Trophoblast cell (in vitro differentiated cells and primary cell): ENCODE measurements at regions not wholly inside any gene's neighbourhood (a gene's known extent, or its start where the extent isn't known, plus 50 kb on each side); places are given as distances from the start of the nearest gene placed in this dataset.

Experiments
- DNase-seq, 2 donors: peaks; one replicate each; pipeline ENCODE4 v3.0.0-alpha.2; 2016
- H2AFZ ChIP-seq: 2 replicates; pipeline ENCODE4 v1.6.1; 2013; ENCODE audit warnings: low read length, moderate library complexity, mild to moderate bottlenecking; ENCODE audit not compliant: insufficient read depth, poor library complexity
- H2AK5ac ChIP-seq: 2 replicates; pipeline ENCODE4 v1.6.1; 2013; ENCODE audit warnings: mild to moderate bottlenecking, low read length
- H2BK120ac ChIP-seq: 2 replicates; pipeline ENCODE4 v1.6.1; 2013; ENCODE audit warnings: low read length, mild to moderate bottlenecking, moderate library complexity; ENCODE audit not compliant: insufficient read depth, poor library complexity
- H2BK12ac ChIP-seq: 2 replicates; pipeline ENCODE4 v1.6.1; 2013; ENCODE audit warnings: mild to moderate bottlenecking, low read length, moderate library complexity
- H2BK5ac ChIP-seq: 2 replicates; pipeline ENCODE4 v1.6.1; 2013; ENCODE audit warnings: low read length, low read depth, moderate library complexity, mild to moderate bottlenecking; ENCODE audit not compliant: poor library complexity
- H3K14ac ChIP-seq: 2 replicates; pipeline ENCODE4 v1.6.1; 2013; ENCODE audit warnings: mild to moderate bottlenecking, low read length
- H3K18ac ChIP-seq: 2 replicates; pipeline ENCODE4 v1.6.1; 2013; ENCODE audit warnings: mild to moderate bottlenecking, low read length
- H3K23ac ChIP-seq: 2 replicates; pipeline ENCODE4 v1.6.1; 2013; ENCODE audit warnings: low read length
- H3K27ac ChIP-seq: 2 replicates; pipeline ENCODE4 v1.5.1; 2013; ENCODE audit warnings: low read depth, mild to moderate bottlenecking, inconsistent platforms, low read length, moderate library complexity
- H3K27me3 ChIP-seq: 2 replicates; pipeline ENCODE4 v1.6.1; 2013; ENCODE audit warnings: inconsistent platforms, mild to moderate bottlenecking, low read length, moderate library complexity; ENCODE audit not compliant: insufficient read depth
- H3K36me3 ChIP-seq, 2 experiments: 1 replicate in 1 of 2; 2 replicates in 1 of 2; pipeline ENCODE4 v1.6.1; 2013; ENCODE audit warnings: low read length in 2 of 2, mild to moderate bottlenecking in 2 of 2, moderate library complexity in 1 of 2; ENCODE audit not compliant: insufficient read depth in 2 of 2, control insufficient read depth in 1 of 2
- H3K4ac ChIP-seq: 2 replicates; pipeline ENCODE4 v1.6.1; 2013; ENCODE audit warnings: low read depth, mild to moderate bottlenecking, low read length, moderate library complexity
- H3K4me1 ChIP-seq, 2 experiments: 1 replicate in 1 of 2; 2 replicates in 1 of 2; pipeline ENCODE4 v1.6.1; 2013; ENCODE audit warnings: low read length in 2 of 2, mild to moderate bottlenecking in 2 of 2, moderate library complexity in 1 of 2; ENCODE audit not compliant: insufficient read depth in 2 of 2, control insufficient read depth in 1 of 2
- H3K4me2 ChIP-seq: 2 replicates; pipeline ENCODE4 v1.6.1; 2013; ENCODE audit warnings: inconsistent platforms, mild to moderate bottlenecking, low read length, moderate library complexity
- H3K4me3 ChIP-seq: 2 replicates; pipeline ENCODE4 v1.5.1; 2013; ENCODE audit warnings: mild to moderate bottlenecking, low read depth, low read length, inconsistent platforms
- H3K79me1 ChIP-seq: one replicate; pipeline ENCODE4 v1.6.1; 2013; ENCODE audit warnings: low read length
- H3K79me2 ChIP-seq: 2 replicates; pipeline ENCODE4 v1.6.1; 2013; ENCODE audit warnings: low read length, mild to moderate bottlenecking; ENCODE audit not compliant: control insufficient read depth, insufficient read depth, poor library complexity
- H3K9ac ChIP-seq: 2 replicates; pipeline ENCODE4 v1.6.1; 2013; ENCODE audit warnings: mild to moderate bottlenecking, low read length
- H3K9me3 ChIP-seq: 2 replicates; pipeline ENCODE4 v1.6.1; 2013; ENCODE audit warnings: low read depth, mild to moderate bottlenecking, control low read depth, inconsistent platforms, low read length; ENCODE audit not compliant: insufficient read depth
- H4K12ac ChIP-seq: 2 replicates; pipeline ENCODE4 v1.6.1; 2013; ENCODE audit warnings: low read depth, mild to moderate bottlenecking, low read length, moderate library complexity
- H4K8ac ChIP-seq: 2 replicates; pipeline ENCODE4 v1.6.1; 2013; ENCODE audit warnings: low read depth, mild to moderate bottlenecking, low read length, moderate library complexity
- H4K91ac ChIP-seq: one replicate; pipeline ENCODE4 v1.6.1; 2013; ENCODE audit warnings: low read depth, mild to moderate bottlenecking, low read length, moderate library complexity
- WGBS: extraction: QIAGEN DNeasy Blood & Tissue Kit; methylation state at CpG from one replicate; pipeline ENCODE4 v1.1.7; 2013; ENCODE audit warnings: missing lambda C conversion rate; ENCODE audit not compliant: insufficient read length, insufficient coverage; ENCODE audit errors: extremely low coverage; 5-methylcytosine and 5-hydroxymethylcytosine counted together

GRCh38 chr15:100808691-100809090, 70.9 kb upstream of the ALDH1A3 start:
- Histone ChIP-seq H2BK12ac (no peak overlapping the region), H3K36me3 (no peaks in the 10 kb centered on the region), H4K12ac (no peak overlapping the region), H3K4ac (no peak overlapping the region), H3K4me2 (no peak overlapping the region), H3K79me2 (no peaks in the 10 kb centered on the region), H2AFZ (no peak overlapping the region), H3K4me3 (no peak overlapping the region), H3K9me3 (peaks cover 9% of the 10 kb centered on the region), H3K18ac (no peak overlapping the region), H3K23ac (no peak overlapping the region), H4K8ac (no peak overlapping the region), H3K27ac (no peak overlapping the region), H2AK5ac (no peak overlapping the region), H3K4me1 (no peaks in the 10 kb centered on the region), H3K9ac (no peak overlapping the region), H2BK5ac (no peak overlapping the region), H3K27me3 (no peaks in the 10 kb centered on the region), H4K91ac (no peak overlapping the region), H3K79me1 (no peaks in the 10 kb centered on the region), H2BK120ac (no peak overlapping the region), H3K14ac (no peak overlapping the region)
- WGBS: no CpG with 5 or more reads among the region's 3 CpGs
- DNase-seq: no peak

- no peak overlapping the region for H3K4me2 ChIP-seq
Measured at GRCh38 chr15:100809151-100809550, 70.5 kb upstream of the ALDH1A3 start.

GRCh38 chr15:100809587-100809986, 70.0 kb upstream of the ALDH1A3 start:
- H3K23ac ChIP-seq: no peak overlapping the region
- WGBS: no CpG with 5 or more reads among the region's 3 CpGs

More at GRCh38 chr15:100809151-100809550, 70.5 kb upstream of the ALDH1A3 start:
- Histone ChIP-seq H3K4me1 (no peaks in the 10 kb centered on the region), H2BK120ac (no peak overlapping the region), H3K23ac (no peak overlapping the region), H3K18ac (no peak overlapping the region), H3K9me3 (peaks cover 9% of the 10 kb centered on the region), H4K8ac (no peak overlapping the region), H3K36me3 (no peaks in the 10 kb centered on the region), H4K12ac (no peak overlapping the region), H2BK12ac (no peak overlapping the region), H2AFZ (no peak overlapping the region), H3K27ac (no peak overlapping the region), H3K14ac (no peak overlapping the region), H4K91ac (no peak overlapping the region), H2BK5ac (no peak overlapping the region), H3K79me2 (no peaks in the 10 kb centered on the region), H3K4me3 (no peak overlapping the region), H3K27me3 (no peaks in the 10 kb centered on the region), H3K79me1 (no peaks in the 10 kb centered on the region), H2AK5ac (no peak overlapping the region), H3K9ac (no peak overlapping the region), H3K4ac (no peak overlapping the region)
- no peak for DNase-seq

GRCh38 chr15:100810229-100810628, 69.4 kb upstream of the ALDH1A3 start:
- Histone ChIP-seq H3K79me2 (no peaks in the 10 kb centered on the region), H2AFZ (no peak overlapping the region), H3K14ac (no peak overlapping the region), H3K9ac (no peak overlapping the region), H3K36me3 (no peaks in the 10 kb centered on the region), H3K4me2 (no peak overlapping the region), H2AK5ac (no peak overlapping the region), H4K8ac (no peak overlapping the region), H3K18ac (no peak overlapping the region), H3K4me1 (no peaks in the 10 kb centered on the region), H3K79me1 (no peaks in the 10 kb centered on the region), H2BK120ac (no peak overlapping the region), H4K91ac (no peak overlapping the region), H4K12ac (no peak overlapping the region), H3K9me3 (peaks cover 11% of the 10 kb centered on the region), H3K4ac (no peak overlapping the region), H3K27ac (no peak overlapping the region), H3K27me3 (no peaks in the 10 kb centered on the region), H3K4me3 (no peak overlapping the region), H3K23ac (no peak overlapping the region), H2BK12ac (no peak overlapping the region), H2BK5ac (no peak overlapping the region)
- no peak for DNase-seq
- no CpG with 5 or more reads among the region's 2 CpGs for WGBS

More at GRCh38 chr15:100809587-100809986, 70.0 kb upstream of the ALDH1A3 start:
- no peak overlapping the region for H4K8ac ChIP-seq
- H3K4ac ChIP-seq: no peak overlapping the region
- no peak overlapping the region for H2AK5ac ChIP-seq
- H2BK120ac ChIP-seq: no peak overlapping the region
- no peak overlapping the region for H3K27ac ChIP-seq
- no peaks in the 10 kb centered on the region for H3K27me3 ChIP-seq
- H4K12ac ChIP-seq: no peak overlapping the region
- H3K18ac ChIP-seq: no peak overlapping the region
- H3K9me3 ChIP-seq: peaks cover 9% of the 10 kb centered on the region
- H3K14ac ChIP-seq: no peak overlapping the region
- no peak overlapping the region for H4K91ac ChIP-seq
- H2BK5ac ChIP-seq: no peak overlapping the region
- no peaks in the 10 kb centered on the region for H3K79me2 ChIP-seq
- no peak overlapping the region for H2BK12ac ChIP-seq
- no peaks in the 10 kb centered on the region for H3K36me3 ChIP-seq
- no peak overlapping the region for H2AFZ ChIP-seq
- H3K4me2 ChIP-seq: no peak overlapping the region
- no peak for DNase-seq
- no peak overlapping the region for H3K4me3 ChIP-seq
- no peaks in the 10 kb centered on the region for H3K79me1 ChIP-seq
- H3K9ac ChIP-seq: no peak overlapping the region
- H3K4me1 ChIP-seq: no peaks in the 10 kb centered on the region
